HG03095 (cell line): ENCODE measurements at regions not wholly inside any gene's neighbourhood (a gene's known extent, or its start where the extent isn't known, plus 50 kb on each side); places are given as distances from the start of the nearest gene placed in this dataset.

Source experiments
- ATAC-seq: cut with Tn5 transposase; IDR thresholded peaks from one replicate; pipeline ENCODE4 v1.9.1; 2021; ENCODE audit warnings: moderate library complexity; ENCODE audit not compliant: unreplicated experiment

- no peak for ATAC-seq
Measured at GRCh38 chr22:47608421-47608820, 846.0 kb downstream of the TBC1D22A start.

- no peak for ATAC-seq
Measured at GRCh38 chr22:47607486-47607885, 845.0 kb downstream of the TBC1D22A start.

- ATAC-seq = no peak
Measured at GRCh38 chr22:47606426-47606825, 844.0 kb downstream of the TBC1D22A start.

GRCh38 chr22:47605886-47606285 is 843.4 kb downstream of the TBC1D22A start:
- ATAC-seq = no peak

- ATAC-seq = no peak
Measured at GRCh38 chr22:47605441-47605840, 843.0 kb downstream of the TBC1D22A start.

- ATAC-seq = no peak
Measured at GRCh38 chr22:47604563-47604962, 842.1 kb downstream of the TBC1D22A start.

- ATAC-seq = no peak
Measured at GRCh38 chr22:47602732-47603131, 840.3 kb downstream of the TBC1D22A start.

GRCh38 chr22:47601666-47602065 is 839.2 kb downstream of the TBC1D22A start:
- ATAC-seq = no peak

GRCh38 chr22:47600791-47601625 is 838.6 kb downstream of the TBC1D22A start:
- ATAC-seq = no peak

GRCh38 chr22:47600281-47600680 is 837.8 kb downstream of the TBC1D22A start:
- no peak for ATAC-seq

- ATAC-seq = no peak
Measured at GRCh38 chr22:47599753-47600152, 837.3 kb downstream of the TBC1D22A start.

GRCh38 chr22:47598864-47599263 is 836.4 kb downstream of the TBC1D22A start:
- ATAC-seq = no peak

- ATAC-seq = no peak
Measured at GRCh38 chr22:47597041-47597440, 834.6 kb downstream of the TBC1D22A start.

- no peak for ATAC-seq
Measured at GRCh38 chr22:47596176-47596690, 833.8 kb downstream of the TBC1D22A start.

- no peak for ATAC-seq
Measured at GRCh38 chr22:47594836-47595521, 832.5 kb downstream of the TBC1D22A start.

GRCh38 chr22:47593911-47594311 is 831.5 kb downstream of the TBC1D22A start:
- ATAC-seq = no peak

GRCh38 chr22:47593291-47593690 is 830.8 kb downstream of the TBC1D22A start:
- ATAC-seq = no peak

GRCh38 chr22:47592791-47593190 is 830.3 kb downstream of the TBC1D22A start:
- no peak for ATAC-seq

- no peak for ATAC-seq
Measured at GRCh38 chr22:47591709-47592108, 829.3 kb downstream of the TBC1D22A start.

GRCh38 chr22:47591016-47591415 is 828.6 kb downstream of the TBC1D22A start:
- no peak for ATAC-seq

- ATAC-seq = no peak
Measured at GRCh38 chr22:47589271-47590250, 827.1 kb downstream of the TBC1D22A start.
